Adrenal gland (tissue), 9 donors: ENCODE measurements at regions not wholly inside any gene's neighbourhood (a gene's known extent, or its start where the extent isn't known, plus 50 kb on each side); places are given as distances from the start of the nearest gene placed in this dataset.

Source experiments
- DNase-seq, 7 donors: peaks; one replicate each; pipeline ENCODE4 v3.0.0-alpha.2; 2019 to 2020
- H3K27ac ChIP-seq, 5 donors: fragments of 200-600 bp; sonication (generic) in 4 of 5; 1 replicate in 3 of 5; 2 replicates in 2 of 5; pipeline versions ENCODE4 v1.5.1 to v1.8.0; 2016 to 2020; ENCODE audit warnings: mild to moderate bottlenecking in 1 of 5
- H3K27me3 ChIP-seq: fragments of 200-600 bp; 2 replicates; pipeline ENCODE4 v1.8.0; 2021
- H3K36me3 ChIP-seq, 2 donors: fragments of 200-600 bp; replicated peaks in 1 of 2; 1 replicate in 1 of 2; 2 replicates in 1 of 2; pipeline versions ENCODE4 v1.5.1 to v1.8.0; 2018 to 2022
- H3K4me1 ChIP-seq, 2 donors: fragments of 200-600 bp; replicated peaks in 1 of 2; 1 replicate in 1 of 2; 2 replicates in 1 of 2; pipeline versions ENCODE4 v1.5.1 to v1.8.0; 2018 to 2021
- H3K4me3 ChIP-seq, 4 donors: fragments of 200-600 bp; sonication (generic) in 3 of 4; one replicate each; pipeline ENCODE4 v1.5.1; 2016 to 2018
- H3K9me3 ChIP-seq, 3 donors: fragments of 200-600 bp; sonication (generic) in 1 of 3; replicated peaks in 1 of 3; 1 replicate in 2 of 3; 2 replicates in 1 of 3; pipeline versions ENCODE4 v1.5.1 to v1.8.0; 2016 to 2021
- CTCF ChIP-seq, 6 experiments: fragments of 450-650 bp in 4 of 6; fragments of 200-600 bp in 2 of 6; sonication (generic) in 1 of 6; IDR thresholded peaks; 1 replicate in 5 of 6; 2 replicates in 1 of 6; pipeline versions ENCODE4 v1.5.1 to v1.8.0; 2016 to 2021; ENCODE audit warnings: antibody characterized with exemption in 6 of 6, mild to moderate bottlenecking in 2 of 6, moderate library complexity in 1 of 6
- POLR2A ChIP-seq, 2 donors: fragments of 450-650 bp; IDR thresholded peaks; one replicate each; pipeline ENCODE4 v1.6.1; 2017; ENCODE audit warnings: antibody characterized with exemption in 2 of 2, mild to moderate bottlenecking in 2 of 2, moderate library complexity in 1 of 2
- WGBS, 4 donors: extraction: QIAGEN DNeasy Blood & Tissue Kit in 2 of 4; methylation state at CpG; one replicate each; pipeline versions ENCODE4 v1.1.5 to v1.1.7; 2013 to 2017; 5-methylcytosine and 5-hydroxymethylcytosine counted together
- intact Hi-C, 2 donors: fragments of 100-400 bp; cut with DNase I; formaldehyde crosslinking; loops; one replicate each; pipeline versions ENCODE4 v1.14.1 to v1.15.0; 2022 to 2023
- donor health status: healthy with polysubstance abuse.
- donor health status: Bipolar disorder and iron deficiency.
- donor health status: DM: yes; HTN: yes; CAD: no.
- donor health status: DM: no; HTN: no; CAD: no.
- donor health status: DM: no; HTN: no; CAD: no.

DNA sequence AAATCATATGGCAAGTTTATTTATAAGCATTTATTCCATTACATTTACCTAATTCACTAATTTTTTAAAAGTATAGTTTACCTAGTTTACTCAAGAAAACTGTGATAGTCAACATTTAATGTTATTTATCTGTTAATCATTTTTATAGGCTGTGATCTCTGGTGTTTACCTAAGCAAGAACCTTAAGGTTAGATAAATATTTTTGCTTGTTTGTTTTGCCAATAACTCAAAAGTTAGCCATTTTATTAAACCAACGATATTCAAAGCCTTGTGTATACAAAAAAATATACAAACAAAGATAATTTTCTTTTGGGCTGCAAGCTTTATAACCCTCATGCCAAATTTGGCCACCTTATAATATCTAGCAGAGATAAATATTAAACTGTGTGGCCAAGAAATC, 157.3 kb downstream of the SLCO1B3 start:
- no peak overlapping the region for H3K4me3 ChIP-seq
- WGBS, 4 donors: 28 to 59% (median 36%) methylated on average over 1 of the region's 1 CpG
- no peak for TF ChIP-seq POLR2A (IDR thresholded peaks at IDR 0.05)
- TF ChIP-seq CTCF (IDR thresholded peaks at IDR 0.05): no peak
- intact Hi-C loops: no loop called here
- H3K9me3 ChIP-seq: peaks cover 0 to 4% (median 0%) of the 10 kb centered on the region in 3 donors
- no peaks in the 10 kb centered on the region for H3K4me1 ChIP-seq
- no peaks in the 10 kb centered on the region for H3K27me3 ChIP-seq
- DNase-seq: no peak
- H3K36me3 ChIP-seq: no peaks in the 10 kb centered on the region
- no peak overlapping the region for H3K27ac ChIP-seq

- DNase-seq: no peak
- 59 to 72% (median 65%) methylated on average over 4 of the region's 4 CpGs for WGBS, 4 donors
- H3K27me3 ChIP-seq: no peaks in the 10 kb centered on the region
- H3K4me3 ChIP-seq: no peak overlapping the region
- H3K27ac ChIP-seq: no peak overlapping the region
- no peaks in the 10 kb centered on the region for H3K4me1 ChIP-seq
- H3K9me3 ChIP-seq: peaks cover 0 to 4% (median 0%) of the 10 kb centered on the region in 3 donors
- TF ChIP-seq CTCF (IDR thresholded peaks at IDR 0.05): no peak
- TF ChIP-seq POLR2A (IDR thresholded peaks at IDR 0.05): no peak
- intact Hi-C loops: no loop called here
- H3K36me3 ChIP-seq: no peaks in the 10 kb centered on the region
These were observed 159.3 kb downstream of the SLCO1B3 start for GRCh38 chr12:20969766-20970165.

DNA sequence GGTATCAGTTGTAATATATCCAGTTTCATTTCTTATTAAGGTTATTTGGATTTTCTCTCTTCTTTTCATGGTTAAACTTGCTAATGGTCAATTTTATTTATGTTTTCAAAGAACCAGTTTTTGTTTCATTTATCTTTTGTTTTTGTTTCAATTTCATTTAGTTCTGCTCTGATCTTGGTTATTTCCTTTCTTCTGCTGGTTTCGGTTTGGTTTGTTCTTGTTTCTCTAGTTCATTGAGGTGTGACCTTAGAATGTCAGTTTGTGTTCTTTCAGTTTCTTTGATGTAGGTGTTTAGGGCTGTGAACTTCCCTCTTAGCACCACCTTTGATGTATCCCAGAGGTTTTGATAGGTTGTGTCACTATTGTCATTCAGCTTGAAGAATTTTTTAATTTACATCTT, 145.6 kb upstream of the SLCO1B1 start:
- H3K4me3 ChIP-seq: no peak overlapping the region
- H3K36me3 ChIP-seq: no peaks in the 10 kb centered on the region
- no peaks in the 10 kb centered on the region for H3K9me3 ChIP-seq
- DNase-seq: no peak
- intact Hi-C loops: no loop called here
- no peaks in the 10 kb centered on the region for H3K4me1 ChIP-seq
- H3K27me3 ChIP-seq: no peaks in the 10 kb centered on the region
- no peak overlapping the region for H3K27ac ChIP-seq
- no peak for TF ChIP-seq CTCF (IDR thresholded peaks at IDR 0.05)
- TF ChIP-seq POLR2A (IDR thresholded peaks at IDR 0.05): no peak
- WGBS, 4 donors: 50 to 64% (median 55%) methylated on average over 1 of the region's 1 CpG

DNA sequence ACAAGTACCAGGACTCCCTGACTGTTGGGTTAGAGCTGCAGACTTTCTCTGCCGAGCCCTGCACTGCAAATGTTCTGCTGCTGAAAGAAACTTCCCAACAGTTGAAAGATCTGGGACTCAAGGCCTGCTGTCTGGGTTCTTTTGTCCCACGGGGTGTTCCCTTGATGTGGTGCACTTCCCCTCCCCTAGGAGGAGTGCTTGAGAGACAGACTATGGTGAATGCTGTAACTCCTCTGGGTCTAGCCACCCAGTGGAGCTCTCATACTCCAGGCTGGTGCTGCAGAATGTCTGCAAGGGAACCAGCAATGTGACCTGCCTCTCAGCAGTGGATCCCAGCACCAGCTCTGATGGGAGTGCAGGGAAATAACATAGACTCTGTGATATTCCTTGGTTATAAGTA, 129.2 kb upstream of the SLCO1B1 start:
- no peak for DNase-seq
- Histone ChIP-seq H3K27ac (no peak overlapping the region), H3K27me3 (no peaks in the 10 kb centered on the region), H3K9me3 (no peaks in the 10 kb centered on the region), H3K4me3 (no peak overlapping the region), H3K36me3 (no peaks in the 10 kb centered on the region), H3K4me1 (no peaks in the 10 kb centered on the region)
- WGBS, 4 donors: 61 to 72% (median 72%) methylated on average over 2 of the region's 2 CpGs; no CpG with 5 or more reads in 1 of the 4 donors
- intact Hi-C loops: no loop called here
- TF ChIP-seq POLR2A (IDR thresholded peaks at IDR 0.05) (no peak), CTCF (IDR thresholded peaks at IDR 0.05) (no peak)
